ENCODE measurements at regions not wholly inside any gene's neighbourhood (a gene's known extent, or its start where the extent isn't known, plus 50 kb on each side); places are given as distances from the start of the nearest gene placed in this dataset.

- H3K18ac ChIP-seq (ENCODE audit: extremely low read depth, low read length): no peak overlapping the region
- FAIRE-seq: no peak
- TF ChIP-seq SIN3A (conservative IDR thresholded peaks at IDR 0.05 in 1 of 2, IDR thresholded peaks at IDR 0.05 in 1 of 2; ENCODE audit: low read depth in 1 of 2, low read length in 2 of 2) (no peak), ATF3 (IDR thresholded peaks at IDR 0.05; ENCODE audit: insufficient read depth, low read depth, low read length) (no peak)
Measured at GRCh38 chr7:115724400-115725056, 306.0 kb downstream of the TFEC start.

More at GRCh38 chr7:115724400-115725056, 306.0 kb downstream of the TFEC start:
- Histone ChIP-seq H2AK5ac (ENCODE audit: low read depth, low read length) (no peak overlapping the region), H3K4me1 (replicated peaks in 1 of 4; ENCODE audit: control insufficient read depth in 3 of 4, insufficient read depth in 4 of 4, low read length in 3 of 4) (peaks cover 0 to 3% (median 0%) of the 10 kb centered on the region in 4 experiments; a peak in 1 of 7 replicates), H4K8ac (ENCODE audit: extremely low read depth, insufficient read depth, low read length) (no peak overlapping the region), H3K4ac (replicated peaks; ENCODE audit: insufficient read length, low read depth, low read length) (no peak overlapping the region), H3K14ac (ENCODE audit: insufficient read length) (no peak overlapping the region), H3K79me1 (ENCODE audit: low read depth, low read length) (no peaks in the 10 kb centered on the region), H3K4me2 (ENCODE audit: insufficient read depth in 1 of 2, low read depth in 2 of 2, low read length in 2 of 2) (no peak overlapping the region), H3K56ac (replicated peaks; ENCODE audit: insufficient read length, low read depth, low read length) (no peak overlapping the region), H2BK15ac (ENCODE audit: low read length) (no peak overlapping the region), H2BK12ac (ENCODE audit: low read depth, low read length) (no peak overlapping the region), H3K36me3 (ENCODE audit: control insufficient read depth in 2 of 4, insufficient read depth in 4 of 4, low read length in 3 of 4) (no peaks in the 10 kb centered on the region), H2AFZ (ENCODE audit: low read length) (no peak overlapping the region), H3K23ac (ENCODE audit: insufficient read length) (no peak overlapping the region), H2BK5ac (ENCODE audit: low read depth, low read length) (no peak overlapping the region), H3K79me2 (ENCODE audit: control insufficient read depth in 1 of 2, insufficient read depth in 2 of 2, low read length in 2 of 2) (no peaks in the 10 kb centered on the region), H2BK20ac (ENCODE audit: low read length) (no peak overlapping the region), H3K27me3 (replicated peaks in 1 of 4; ENCODE audit: control insufficient read depth in 3 of 4, extremely low read depth in 1 of 4, insufficient read depth in 3 of 4, low read length in 3 of 4) (no peaks in the 10 kb centered on the region), H3K4me3 (ENCODE audit: extremely low read depth in 1 of 4, insufficient read depth in 2 of 4, low read depth in 3 of 4, low read length in 4 of 4) (no peak overlapping the region), H3K23me2 (ENCODE audit: low read depth, low read length) (no peaks in the 10 kb centered on the region), H4K5ac (ENCODE audit: insufficient read length, low read depth, low read length) (no peak overlapping the region), H4K91ac (replicated peaks; ENCODE audit: insufficient read length, low read length) (no peak overlapping the region), H4K20me1 (replicated peaks in 1 of 2; ENCODE audit: control insufficient read depth in 1 of 2, insufficient read depth in 2 of 2, low read length in 2 of 2) (no peaks in the 10 kb centered on the region), H3K9ac (replicated peaks in 1 of 4; ENCODE audit: extremely low read depth in 1 of 4, low read depth in 3 of 4, low read length in 3 of 4) (no peak overlapping the region), H3K27ac (ENCODE audit: low read depth, low read length) (no peak overlapping the region), H2BK120ac (replicated peaks; ENCODE audit: low read depth, low read length) (no peak overlapping the region), H3K9me3 (ENCODE audit: insufficient read depth in 2 of 2, low read depth in 1 of 2, low read length in 1 of 2) (no peaks in the 10 kb centered on the region)
- no peak for DNase-seq (ENCODE audit: low read depth in 1 of 2, low spot score in 2 of 2)
- ChIA-PET POLR2A (ENCODE audit: partially characterized antibody) (no interaction called here), CTCF (ENCODE audit: partially characterized antibody) (no interaction called here)
- 94% methylated on average over 3 of the region's 3 CpGs; no CpG with 5 or more reads in 1 of the 2 experiments for WGBS, 2 experiments (ENCODE audit: extremely low coverage in 1 of 2, insufficient coverage in 1 of 2, insufficient read length in 1 of 2, insufficient replicate concordance in 2 of 2, low coverage in 1 of 2, low lambda C conversion rate in 2 of 2, missing lambda C conversion rate in 1 of 2)
